ENCODE measurements at regions not wholly inside any gene's neighbourhood (a gene's known extent, or its start where the extent isn't known, plus 50 kb on each side); places are given as distances from the start of the nearest gene placed in this dataset.
"Not testable (repeated sequence)": the region's sequence is repeated elsewhere in the genome, so short reads cannot be mapped to it uniquely, and the experiment has no call there.

DNA sequence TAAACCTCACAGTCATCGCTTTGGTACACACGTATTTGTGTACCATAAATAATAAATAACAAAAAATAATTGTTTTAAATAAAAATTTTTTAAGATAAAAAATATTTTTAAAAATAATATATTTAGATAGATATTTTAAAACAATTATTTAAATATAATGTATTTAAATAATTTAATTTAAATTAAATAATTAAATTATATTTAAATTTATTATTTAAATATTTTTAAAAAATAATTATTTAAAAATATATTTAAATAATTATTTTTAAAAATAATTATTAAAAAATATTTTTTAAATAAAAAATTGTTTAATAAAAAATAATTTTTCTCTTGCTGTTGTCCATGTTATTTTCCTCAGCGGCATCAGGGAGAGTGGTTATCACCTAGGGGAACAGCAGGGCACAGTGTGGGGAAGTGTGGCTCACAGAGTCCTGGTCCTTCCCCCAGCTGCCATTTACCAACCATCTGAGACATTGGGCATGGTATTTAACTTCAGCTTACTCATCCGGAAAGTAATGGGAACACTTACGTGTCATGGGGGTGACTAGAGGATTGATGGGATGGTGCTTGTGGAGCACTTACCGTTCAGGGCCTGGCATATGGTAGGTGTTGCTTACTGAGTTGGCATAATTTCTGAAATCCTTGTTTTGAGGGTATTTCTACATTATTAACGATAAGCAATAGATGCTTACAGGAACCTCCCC, 92.9 kb upstream of the TSPAN2 start:
- DNase-seq (ENCODE audit: low read depth in 2 of 2) = no peak

DNA sequence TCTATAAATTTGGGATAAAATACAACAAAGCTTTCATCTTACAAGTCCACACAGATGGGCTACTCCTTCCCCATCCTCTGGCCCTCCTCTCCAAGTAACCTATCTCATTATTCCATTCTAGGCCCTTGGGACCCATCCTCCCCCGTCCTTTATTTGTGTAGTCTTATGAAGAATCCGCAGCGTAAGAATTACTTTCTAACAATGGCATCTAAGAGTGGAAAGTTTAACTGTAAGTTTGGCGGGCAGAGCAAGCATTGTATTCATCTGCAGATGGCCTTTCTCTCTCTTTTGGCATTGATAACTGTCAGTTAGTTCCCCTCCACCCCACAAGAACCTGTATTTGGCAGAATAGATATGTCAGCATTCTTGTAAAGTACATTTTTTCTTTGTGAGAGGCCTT, 91.9 kb upstream of the TSPAN2 start:
- no peak for DNase-seq (ENCODE audit: low read depth in 2 of 2)

DNA sequence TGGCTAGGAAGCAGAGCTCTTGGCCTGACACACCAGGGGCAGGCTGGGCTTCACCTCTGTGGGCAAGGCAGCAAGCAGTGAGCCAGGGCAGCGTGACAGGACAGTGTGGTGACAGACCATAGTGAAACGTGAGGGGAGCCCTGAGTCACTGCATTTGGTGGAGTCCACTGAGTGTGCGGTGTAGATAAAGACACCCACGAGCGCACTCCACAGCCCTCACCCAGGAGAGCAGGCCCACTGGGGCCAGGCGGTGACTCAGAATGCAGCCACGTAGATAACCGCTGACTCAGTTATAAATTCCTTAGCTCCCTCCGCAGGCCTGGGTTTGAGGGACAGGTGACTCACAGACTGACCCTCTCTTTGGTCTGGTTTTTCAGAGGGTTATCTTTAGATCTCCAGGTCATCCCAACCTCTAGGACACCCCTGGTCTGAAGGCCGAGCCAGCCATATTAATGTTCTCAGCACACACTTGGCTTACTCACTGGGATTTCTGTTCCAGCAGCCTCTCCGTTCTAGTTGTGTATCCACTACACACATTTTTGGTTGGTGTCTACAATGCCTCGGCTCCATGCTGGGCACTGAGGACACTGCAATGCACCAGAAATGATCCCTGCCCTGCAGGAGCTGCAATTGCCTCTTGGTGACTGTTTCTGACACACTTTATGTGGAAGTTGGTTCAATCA, 90.2 kb upstream of the TSPAN2 start:
- DNase-seq (ENCODE audit: low read depth in 2 of 2) = peak; percentile 61 to 64

DNA sequence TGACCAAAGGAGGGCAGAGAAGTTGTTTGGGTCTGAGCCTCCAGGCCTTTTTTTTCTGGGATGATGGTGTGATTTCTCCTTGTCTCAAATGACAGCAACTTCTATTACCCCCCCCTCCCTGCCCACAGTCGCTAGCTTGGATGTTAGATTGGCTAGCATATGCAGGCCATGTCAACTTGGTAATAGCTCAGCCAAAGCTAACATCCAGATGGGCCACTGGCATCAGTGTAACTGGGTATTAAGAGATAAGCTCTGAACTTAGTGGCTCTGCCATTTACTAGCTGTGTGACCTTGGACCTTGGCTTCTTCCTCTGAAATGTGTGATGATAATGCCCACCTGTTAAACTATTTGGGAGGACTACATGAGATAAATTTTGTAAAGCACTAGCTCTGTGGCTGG, 86.9 kb upstream of the TSPAN2 start:
- DNase-seq (ENCODE audit: low read depth in 2 of 2) = no peak

DNA sequence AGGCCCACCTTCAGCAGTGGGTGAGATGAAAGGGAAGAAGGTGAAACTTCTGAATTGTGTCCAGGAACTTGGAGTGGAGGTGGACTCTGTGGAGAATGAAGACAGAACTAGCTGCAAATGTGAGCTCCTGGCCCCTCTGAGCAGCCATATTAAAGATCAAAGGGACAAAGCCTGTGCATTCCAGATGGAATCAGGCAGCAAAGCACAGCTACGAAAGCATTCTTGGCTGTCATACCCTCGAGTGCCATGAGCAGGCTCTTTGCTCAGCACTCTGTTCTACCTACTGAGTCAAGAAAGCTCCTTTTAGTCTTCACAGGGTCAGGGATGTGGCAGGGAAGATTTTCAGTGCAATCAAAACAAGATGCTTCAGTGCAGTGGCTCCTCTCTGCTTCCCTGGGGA, 86.3 kb upstream of the TSPAN2 start:
- DNase-seq (ENCODE audit: low read depth in 2 of 2) = no peak

DNA sequence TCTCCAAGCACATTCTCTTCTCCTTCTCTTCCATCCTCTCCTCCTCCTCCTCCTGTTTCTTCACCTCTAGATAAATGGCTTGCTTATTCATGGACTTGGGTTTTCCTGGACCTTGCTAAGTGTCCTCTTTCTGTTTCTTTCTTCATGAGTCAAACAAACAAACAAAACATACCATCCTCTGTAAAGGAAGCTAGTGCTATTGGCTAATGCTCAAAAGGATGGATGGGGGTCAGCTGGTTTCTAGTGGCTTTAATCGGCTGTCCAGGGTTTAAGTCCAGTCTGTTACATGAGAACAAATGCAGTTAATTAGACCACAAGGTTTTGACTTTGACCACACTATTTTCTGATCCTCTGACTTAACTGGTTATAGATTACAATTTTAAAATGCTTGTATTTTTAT, 83.8 kb upstream of the TSPAN2 start:
- DNase-seq (ENCODE audit: low read depth in 2 of 2) = no peak

DNA sequence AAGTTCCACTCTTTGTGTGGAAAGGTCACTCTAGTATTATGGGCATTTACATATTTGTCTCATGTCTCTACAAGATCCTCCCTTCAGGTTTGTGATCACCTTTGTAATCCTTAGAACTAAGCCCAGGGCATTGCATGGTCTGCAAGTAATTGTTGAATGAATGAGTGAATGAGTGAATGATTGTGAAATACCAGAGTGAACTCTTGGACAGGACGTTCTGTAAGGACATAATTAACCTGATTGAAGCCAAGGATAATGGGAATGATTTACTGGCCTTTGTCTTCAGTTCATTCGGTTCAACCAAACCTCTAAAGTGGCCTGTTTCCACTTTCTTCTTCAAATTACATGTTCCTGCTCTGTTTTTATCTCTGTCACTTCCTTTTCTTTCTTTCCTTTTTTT, 83.0 kb upstream of the TSPAN2 start:
- DNase-seq (ENCODE audit: low read depth in 2 of 2) = no peak

DNA sequence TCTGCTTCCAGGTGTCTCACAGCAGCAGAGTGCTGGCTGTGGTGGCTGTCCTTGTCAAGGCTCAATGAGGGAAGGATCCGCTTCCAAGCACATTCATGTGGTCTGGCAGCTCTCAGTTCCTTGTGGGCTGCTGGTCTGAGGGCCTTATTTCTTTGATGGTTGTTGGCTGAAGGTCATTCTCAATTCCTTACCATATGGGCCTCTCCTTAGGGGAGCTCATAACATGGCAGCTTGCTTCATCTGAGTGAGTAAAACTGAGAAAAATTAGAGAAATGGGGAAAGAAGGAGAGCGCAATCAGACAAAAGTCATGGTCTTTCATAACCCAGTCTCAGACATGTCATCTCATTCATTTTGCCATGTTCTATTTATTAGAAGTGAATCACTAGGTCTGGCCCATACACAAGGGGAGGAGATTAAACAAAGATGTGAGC, 81.7 kb upstream of the TSPAN2 start:
- DNase-seq (ENCODE audit: low read depth in 2 of 2) = no peak

DNA sequence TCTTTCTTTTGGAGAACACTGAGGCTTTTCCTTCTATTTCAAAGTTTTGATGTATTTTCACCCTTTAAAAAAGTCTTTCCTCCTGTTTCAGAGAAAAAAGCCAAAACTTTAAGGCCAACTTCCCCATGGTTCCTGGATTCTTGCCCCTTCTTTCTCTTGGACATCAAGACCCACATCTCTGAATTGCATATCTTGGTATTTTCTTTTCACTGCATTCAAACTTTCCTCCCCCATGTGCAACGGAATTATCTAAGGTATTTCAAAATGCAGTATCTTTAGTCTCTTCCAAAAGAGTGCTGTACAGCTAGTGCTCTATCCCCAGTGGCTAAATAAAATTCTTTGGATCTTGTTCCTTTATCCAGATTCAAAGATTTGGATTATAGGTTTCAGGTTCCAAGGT, 81.1 kb upstream of the TSPAN2 start:
- no peak for DNase-seq (ENCODE audit: low read depth in 2 of 2)

DNA sequence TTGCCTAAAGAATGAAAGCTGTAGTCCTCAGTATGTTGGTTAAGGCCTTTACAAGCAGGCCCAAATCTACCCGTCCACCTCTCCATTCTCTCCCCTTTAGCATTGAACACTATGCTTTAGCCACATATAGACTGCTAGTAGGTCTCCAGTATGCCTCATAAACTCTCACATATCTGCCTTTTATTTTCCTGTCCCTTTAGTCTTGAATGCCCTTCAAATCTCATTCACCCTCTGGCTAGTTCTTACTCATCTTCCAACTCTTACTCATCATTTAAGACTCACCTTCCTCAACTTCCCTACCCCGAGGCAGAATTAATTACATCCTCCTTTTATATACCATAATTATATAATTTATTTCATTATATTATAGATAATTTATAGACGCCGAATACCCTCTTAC, 78.7 kb upstream of the TSPAN2 start:
- DNase-seq (ENCODE audit: low read depth in 2 of 2) = no peak

DNA sequence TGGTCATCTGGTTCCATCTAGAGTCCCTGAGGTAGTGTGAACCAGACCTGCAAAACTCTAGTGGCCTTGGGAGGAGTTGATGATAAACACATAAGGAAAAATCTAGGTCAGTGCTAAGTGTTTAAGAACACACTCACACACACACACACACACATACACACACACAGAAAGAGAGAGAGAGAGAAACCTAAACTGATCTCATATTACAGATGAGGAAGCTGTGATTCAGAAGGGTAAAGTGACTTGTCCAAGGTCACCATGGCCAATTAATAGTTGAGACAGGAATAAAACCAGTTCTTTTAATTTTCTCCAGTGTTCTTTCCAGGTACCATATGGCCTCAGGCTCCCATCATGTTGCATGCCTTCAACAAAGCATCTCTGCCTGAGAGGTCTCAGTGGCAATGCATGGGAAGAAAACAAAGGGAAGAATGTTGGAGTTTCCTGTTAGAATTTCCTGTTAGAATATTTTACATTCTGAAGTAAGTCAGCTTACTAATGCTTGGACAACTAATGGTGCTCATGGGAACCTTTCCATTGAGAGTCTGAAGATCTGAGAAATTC, 77.3 kb upstream of the TSPAN2 start:
- peak in 1 of 2 experiments; percentile 44 for DNase-seq (ENCODE audit: low read depth in 2 of 2)

DNA sequence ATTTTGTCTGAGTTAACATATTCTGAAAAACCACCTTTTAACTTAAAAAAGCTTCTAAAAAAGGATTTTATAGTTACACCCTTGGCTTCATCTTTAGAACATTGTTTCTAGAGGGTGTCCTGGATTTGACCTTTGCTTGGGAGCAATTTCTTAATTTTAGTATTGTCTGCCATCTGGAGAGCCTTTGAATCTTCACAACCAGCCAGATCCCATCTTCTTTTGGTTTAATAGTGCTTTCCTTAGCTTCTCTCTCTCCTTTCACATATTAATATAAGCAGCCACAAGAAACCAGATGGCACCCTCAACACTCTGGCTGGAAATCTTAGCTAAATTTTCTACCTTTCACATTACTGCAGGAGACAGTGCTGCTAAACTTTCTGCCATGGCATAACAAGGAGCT, 76.5 kb upstream of the TSPAN2 start:
- no peak for DNase-seq (ENCODE audit: low read depth in 2 of 2)

DNA sequence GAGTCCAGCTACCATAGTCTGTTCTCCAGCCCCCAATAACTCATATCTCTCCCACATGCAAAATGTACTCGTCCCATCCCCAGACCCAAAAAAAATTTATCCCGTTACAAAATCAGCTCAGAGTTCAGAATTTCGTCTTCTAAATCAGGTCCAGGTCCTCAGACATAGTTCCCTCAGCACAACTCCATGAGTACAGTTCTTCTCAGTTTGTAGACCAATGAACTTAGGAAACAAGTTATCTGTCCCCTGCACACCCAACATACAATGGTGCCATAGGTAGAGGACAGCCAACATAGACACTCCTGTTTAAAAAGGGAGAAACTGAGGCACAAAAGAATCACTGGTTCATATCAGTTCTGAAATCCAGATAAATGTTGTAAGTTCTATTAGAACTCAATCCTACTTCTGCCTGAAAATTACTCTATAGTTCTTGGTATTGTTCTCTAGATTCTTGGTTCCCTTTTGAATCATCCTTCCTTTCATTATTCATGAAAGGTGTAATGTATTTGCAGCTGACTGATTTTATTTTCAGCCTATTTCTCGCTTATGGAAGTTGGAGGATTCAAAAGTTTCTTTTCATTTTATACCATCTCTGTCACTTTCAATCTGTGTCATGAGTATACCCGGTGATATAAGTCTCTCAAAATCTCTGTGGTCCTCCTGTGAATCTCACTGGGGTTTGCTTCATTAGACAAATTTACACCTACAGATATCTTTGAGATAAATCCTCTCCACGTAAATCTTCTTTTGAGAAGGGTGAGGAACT, 75.8 kb upstream of the TSPAN2 start:
- no peak for DNase-seq (ENCODE audit: low read depth in 2 of 2)

DNA sequence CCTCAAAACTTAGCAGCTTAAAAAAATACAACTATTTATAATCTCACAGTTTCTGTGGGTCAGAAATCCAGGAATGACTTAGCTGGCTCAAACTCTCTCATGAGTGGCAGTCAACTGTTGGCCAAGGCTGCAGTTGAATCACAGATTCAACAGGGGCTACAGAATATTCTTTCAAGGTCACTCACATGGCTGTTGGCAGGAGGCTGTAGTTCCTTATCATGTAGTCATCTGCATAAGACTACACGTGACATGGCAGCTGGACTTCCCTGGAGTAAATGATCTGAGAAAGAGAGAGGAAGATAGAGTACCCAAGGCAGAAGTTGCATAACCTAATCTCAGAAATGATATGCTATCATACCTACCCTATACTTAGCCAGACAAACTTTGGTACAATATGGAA, 75.2 kb upstream of the TSPAN2 start:
- no peak for DNase-seq (ENCODE audit: low read depth in 2 of 2)

DNA sequence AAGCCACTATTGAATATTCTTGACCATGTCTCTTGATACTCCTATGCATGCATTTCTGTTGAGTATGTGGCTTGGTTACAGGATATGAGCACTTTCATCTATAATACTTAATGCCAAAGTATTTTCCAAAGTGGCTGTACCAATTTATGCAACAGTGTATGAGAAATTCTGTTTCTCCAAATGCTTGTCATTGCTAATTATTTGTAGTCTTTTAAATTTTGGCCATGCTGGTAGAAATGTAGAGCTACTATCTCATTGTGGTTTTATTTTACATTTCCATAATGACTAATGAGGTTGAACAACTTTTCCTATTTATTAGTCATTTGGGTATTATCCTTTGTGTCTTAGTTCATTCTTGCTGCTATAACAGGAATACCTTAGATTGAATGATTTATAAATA, 71.4 kb upstream of the TSPAN2 start:
- no peak for DNase-seq (ENCODE audit: low read depth in 2 of 2)

DNA sequence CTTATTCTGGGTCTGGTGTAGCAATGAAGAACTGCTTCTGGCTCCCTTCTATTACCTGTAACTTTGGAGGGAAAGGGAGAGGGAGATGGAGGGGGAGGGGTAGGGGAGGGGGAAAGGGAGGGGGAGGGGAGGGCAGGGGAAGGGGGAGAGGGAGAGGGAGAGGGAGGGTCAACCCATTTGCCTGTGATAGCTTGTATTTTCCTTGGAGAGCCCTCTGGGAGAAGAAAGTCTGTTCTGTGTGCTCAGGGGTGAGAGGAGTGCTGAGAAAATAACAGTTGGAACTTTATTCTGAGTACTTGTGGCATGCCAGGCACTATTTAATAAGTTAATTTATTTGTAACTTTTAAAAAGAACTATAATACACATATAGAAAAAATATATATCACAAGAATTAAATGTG, 70.7 kb upstream of the TSPAN2 start:
- DNase-seq (ENCODE audit: low read depth in 2 of 2) = no peak

DNA sequence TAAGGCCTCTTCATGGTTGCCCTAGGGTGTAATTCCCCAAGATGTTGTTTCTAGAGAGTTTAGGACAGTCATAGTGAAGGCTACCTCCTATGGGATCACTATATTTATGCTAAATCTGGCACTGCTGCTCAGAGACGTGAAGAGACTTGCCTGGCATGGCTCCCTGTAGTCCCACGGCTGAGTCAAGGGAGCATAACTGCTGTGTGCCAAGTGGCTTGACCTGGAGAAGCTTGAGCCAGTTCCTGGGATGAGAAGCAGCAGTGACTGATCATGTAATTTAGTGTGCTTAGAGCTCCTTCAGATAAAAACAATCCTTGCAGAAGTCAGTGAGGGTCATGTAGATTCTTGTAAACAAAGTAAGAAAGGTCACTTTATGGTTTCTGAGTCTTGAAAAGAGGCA, 68.9 kb upstream of the TSPAN2 start:
- DNase-seq (ENCODE audit: low read depth in 2 of 2) = no peak

DNA sequence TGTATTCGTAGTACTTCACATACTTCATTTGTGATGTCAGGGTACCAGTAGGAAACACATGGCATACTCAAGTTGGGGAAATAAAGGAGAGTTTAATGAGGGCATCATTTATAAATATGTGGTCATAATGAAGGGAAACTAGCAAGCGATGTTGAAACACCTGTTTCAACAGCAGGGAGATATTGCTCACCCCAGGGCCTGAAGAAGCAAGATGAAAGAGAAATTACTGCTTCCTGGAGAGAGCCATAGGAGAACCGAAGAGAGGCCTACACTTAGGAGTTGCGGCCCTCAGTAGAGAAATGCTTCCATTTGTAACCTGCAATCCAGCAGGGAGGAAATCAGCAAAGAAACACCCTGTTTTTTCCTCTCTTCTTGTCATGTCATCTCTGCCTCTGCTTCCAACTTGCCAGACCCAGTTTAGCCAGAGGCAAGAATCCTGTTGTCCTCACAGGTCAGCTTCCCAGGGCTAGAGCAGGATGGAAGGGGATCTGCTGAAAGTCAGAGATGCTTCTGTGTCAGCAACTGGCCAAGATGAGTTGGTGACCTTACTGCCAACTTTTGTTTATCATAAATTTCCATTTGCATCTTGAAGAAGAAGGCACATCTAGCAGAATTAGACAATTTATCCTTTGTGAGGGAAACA, 67.6 kb upstream of the TSPAN2 start:
- no peak for DNase-seq (ENCODE audit: low read depth in 2 of 2)

DNA sequence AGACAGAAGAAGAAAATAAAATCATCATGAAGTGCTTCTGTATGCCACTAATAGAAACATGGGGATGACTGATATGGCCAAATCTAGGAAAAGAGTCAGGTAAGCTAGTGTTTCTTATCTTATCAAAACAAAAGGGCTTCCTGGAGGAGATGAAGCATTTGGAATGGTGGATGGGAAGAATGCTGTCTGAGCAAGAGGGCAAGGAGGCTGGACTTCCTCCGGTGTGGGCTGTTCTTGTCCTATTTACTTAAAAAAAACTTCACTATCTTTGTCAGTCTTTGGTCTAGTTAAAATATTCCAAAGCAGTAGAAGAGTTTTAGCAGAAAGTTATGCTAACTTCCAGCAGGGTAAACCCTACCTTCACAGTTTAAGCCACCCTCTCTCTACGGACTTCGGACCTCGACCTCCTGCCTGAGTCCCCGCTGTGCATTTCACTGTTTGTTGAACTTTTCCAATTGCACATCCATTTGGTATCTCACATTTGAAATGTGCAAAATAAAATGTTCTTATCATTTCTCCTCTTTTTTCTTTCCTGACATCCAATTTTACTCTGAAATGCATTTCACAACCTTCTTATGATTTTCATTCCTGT, 64.8 kb upstream of the TSPAN2 start:
- no peak for DNase-seq (ENCODE audit: low read depth in 2 of 2)

DNA sequence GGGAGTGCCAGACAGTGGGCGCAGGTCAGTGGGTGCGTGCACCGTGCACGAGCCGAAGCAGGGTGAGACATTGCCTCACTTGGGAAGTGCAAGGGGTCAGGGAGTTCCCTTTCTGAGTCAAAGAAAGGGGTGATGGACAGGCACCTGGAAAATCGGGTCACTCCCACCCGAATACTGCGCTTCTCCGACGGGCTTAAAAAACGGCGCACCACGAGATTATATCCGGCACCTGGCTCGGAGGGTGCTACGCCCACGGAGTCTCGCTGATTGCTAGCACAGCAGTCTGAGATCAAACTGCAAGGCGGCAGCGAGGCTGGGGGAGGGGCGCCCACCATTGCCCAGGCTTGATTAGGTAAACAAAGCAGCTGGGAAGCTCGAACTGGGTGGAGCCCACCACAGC, 58.6 kb upstream of the TSPAN2 start:
- not testable (repeated sequence) for DNase-seq (ENCODE audit: low read depth in 2 of 2)

DNA sequence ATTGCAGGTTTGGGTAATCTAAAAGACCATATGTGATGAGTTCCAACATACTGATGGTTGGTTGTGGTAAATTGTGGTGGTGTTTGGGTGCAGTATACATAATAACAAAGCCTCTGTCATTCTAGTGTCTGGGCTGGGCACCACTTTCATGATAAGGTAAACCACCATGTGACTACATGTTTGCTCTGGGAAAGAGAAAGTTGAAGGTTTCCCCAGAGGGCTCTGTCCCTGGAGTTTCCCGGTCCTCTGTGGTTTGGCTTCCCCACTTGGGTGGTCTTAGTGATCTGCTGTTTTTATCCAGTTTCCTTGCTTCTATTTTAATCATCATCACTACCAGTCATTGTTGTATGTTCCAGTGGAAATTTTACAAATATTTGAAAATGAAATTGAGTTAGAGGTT, 55.9 kb upstream of the TSPAN2 start:
- DNase-seq (ENCODE audit: low read depth in 2 of 2) = no peak

DNA sequence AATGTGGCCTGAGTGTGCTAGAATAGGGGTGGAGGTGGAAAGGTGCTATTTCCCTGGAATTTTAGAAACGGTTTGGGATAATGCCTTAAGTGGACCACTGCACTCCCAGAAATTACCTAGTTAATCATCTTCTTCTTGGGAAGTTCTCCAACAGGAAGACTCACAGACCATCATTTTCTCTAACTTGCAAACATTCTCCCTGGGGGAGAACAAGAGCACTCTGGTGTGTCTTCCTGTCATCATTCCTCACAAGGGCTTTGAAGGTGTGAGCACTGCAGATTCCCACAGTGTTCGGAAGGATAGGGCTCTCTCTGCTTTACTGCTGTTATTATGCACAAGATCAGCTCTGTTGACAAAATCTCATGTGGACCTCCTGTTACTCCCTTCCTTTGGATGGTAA, 54.9 kb upstream of the TSPAN2 start:
- no peak for DNase-seq (ENCODE audit: low read depth in 2 of 2)

Measured in fibroblast of skin of left biceps (primary cell).